Fibroblast of villous mesenchyme (primary cell): ENCODE measurements at regions not wholly inside any gene's neighbourhood (a gene's known extent, or its start where the extent isn't known, plus 50 kb on each side); places are given as distances from the start of the nearest gene placed in this dataset.

ENCODE experiments used
- DNase-seq: peaks from one replicate; pipeline ENCODE4 v3.0.0-alpha.2; 2010; ENCODE audit warnings: low read depth
- H3K4me3 ChIP-seq: 2 replicates; pipeline ENCODE4 v1.5.1; 2011; ENCODE audit warnings: low read depth, mild to moderate bottlenecking, low read length
- CTCF ChIP-seq: IDR thresholded peaks from 2 replicates; pipeline ENCODE4 v1.5.1; 2012; ENCODE audit warnings: low read depth, mild to moderate bottlenecking, low read length; ENCODE audit not compliant: insufficient read depth

GRCh38 chr14:98433436-98433835, 838.6 kb downstream of the BCL11B start:
- H3K4me3 ChIP-seq: no peak overlapping the region
- DNase-seq: no peak
- TF ChIP-seq CTCF: no peak

DNA sequence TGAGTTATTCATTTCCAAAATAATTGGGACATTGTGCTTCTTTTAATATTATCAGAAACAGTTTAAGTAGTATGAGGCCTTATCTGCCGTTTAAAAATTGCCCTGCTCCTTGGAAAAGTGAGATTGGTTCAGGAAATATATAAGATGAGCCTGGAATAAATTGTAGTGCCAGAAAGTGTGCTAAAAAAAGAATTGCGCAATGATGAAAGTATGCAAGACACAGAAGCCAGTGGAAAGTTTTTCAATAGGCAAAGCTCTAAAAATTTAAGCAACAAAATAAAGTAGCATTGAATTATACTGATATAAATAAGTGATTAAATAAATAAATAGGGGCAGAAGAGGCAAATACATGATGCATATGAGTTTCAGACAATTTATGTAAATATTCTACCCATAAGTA, 834.9 kb downstream of the BCL11B start:
- TF ChIP-seq CTCF: no peak
- no peak for DNase-seq
- no peak overlapping the region for H3K4me3 ChIP-seq

GRCh38 chr14:98444077-98444476, 827.9 kb downstream of the BCL11B start:
- TF ChIP-seq CTCF: no peak
- no peak overlapping the region for H3K4me3 ChIP-seq

DNA sequence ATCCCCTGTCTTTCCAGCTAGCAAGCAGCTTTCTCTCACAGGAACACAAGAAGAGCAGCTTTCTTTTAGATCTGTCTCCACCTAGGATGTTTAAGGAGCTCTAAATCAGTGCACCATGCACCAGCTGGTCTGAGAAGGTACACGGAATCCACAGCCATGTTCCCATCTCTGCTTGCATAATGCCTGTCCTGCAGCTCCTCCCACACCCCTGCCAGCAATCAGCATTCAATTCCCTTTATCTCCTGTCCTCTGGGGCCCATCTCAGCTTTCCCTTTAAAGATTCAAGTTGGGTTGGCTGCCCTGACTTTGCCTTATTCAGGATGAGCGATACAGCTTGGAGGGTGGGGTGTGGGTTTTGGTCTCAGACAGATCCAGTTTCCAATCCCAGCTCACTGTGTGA, 826.3 kb downstream of the BCL11B start:
- no peak for TF ChIP-seq CTCF
- no peak for DNase-seq
- H3K4me3 ChIP-seq: no peak overlapping the region

More at GRCh38 chr14:98444077-98444476, 827.9 kb downstream of the BCL11B start:
- no peak for DNase-seq

DNA sequence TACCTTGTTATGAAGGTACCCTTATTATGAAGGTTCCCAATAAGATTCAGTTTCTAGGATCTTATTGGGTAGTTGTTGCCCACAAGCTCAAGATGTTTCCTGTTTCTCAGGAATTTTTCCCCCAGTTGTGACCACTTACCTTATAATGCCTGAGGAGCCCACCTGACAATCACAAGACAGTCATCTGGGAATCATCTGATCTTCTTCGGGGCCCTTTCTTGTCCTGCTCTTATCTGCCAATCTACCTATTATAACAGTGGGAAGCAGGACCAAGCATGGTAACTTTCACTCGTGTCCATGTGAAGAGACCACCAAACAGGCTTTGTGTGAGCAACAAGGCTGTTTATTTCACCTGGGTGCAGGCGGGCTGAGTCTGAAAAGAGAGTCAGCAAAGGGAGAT, 825.5 kb downstream of the BCL11B start:
- H3K4me3 ChIP-seq: no peak overlapping the region
- no peak for TF ChIP-seq CTCF
- DNase-seq: no peak

DNA sequence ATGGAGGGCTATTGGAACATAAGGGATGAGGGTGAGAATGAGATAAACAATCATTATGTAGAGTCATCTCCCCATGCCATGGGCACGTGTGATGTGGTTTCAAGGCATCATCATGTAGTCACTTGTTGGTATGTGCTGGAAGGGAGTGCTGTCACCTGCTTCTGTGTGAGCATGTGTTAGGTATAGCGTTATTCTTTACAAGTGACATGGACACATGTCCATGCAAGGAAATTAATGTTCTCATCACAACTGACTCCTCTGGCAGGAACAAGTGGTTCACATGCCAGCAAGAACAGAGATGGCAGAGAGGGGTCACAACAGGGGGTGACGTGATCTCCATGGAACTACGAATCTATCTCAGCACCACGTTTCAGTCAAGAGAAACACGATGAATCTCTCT, 815.8 kb downstream of the BCL11B start:
- DNase-seq: no peak
- no peak for TF ChIP-seq CTCF

DNA sequence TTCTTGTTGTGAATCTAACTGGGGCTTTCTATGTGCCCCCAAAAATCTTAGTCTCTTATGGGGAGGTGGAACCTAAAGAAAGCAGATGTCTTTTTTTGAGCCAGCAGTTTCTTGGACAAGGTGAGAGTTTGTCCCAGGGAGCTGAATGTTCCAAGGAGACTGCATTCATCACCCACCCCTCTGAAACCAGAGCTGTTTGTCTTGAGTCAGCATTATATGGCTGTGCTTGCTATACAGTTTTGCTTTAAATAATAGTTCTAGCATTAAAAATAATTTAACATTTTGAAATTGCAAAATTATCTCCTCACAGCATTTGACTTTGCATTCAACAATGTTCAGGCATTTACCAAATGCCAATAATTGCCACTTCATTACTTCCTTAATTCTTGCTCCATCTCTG, 813.3 kb downstream of the BCL11B start:
- DNase-seq: no peak
- no peak for TF ChIP-seq CTCF
- H3K4me3 ChIP-seq: no peak overlapping the region

More for the DNA sequence above, 815.8 kb downstream of the BCL11B start:
- H3K4me3 ChIP-seq: no peak overlapping the region
